ENCODE measurements at regions not wholly inside any gene's neighbourhood (a gene's known extent, or its start where the extent isn't known, plus 50 kb on each side); places are given as distances from the start of the nearest gene placed in this dataset.

DNA sequence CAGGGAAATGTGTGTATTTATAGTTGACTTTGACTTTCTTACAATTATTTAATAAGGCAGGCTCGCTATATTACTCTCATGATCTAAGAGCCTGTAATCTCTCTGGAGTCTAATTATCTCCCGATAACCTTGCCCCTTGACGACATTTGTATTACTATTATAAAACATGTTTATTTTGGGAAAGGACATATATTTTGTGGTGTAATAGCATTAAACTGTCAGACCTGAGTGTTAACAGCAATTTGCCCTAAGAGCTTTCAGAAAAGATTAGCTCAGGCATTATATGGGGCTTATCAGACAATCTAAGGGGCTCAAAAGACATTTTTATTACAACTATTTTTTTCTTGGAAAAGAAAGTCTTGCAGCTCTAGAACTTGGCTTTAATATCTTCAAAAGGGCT, 427.9 kb upstream of the SLIT2 start:
- Histone ChIP-seq H3K36me3 (no peaks in the 10 kb centered on the region), H3K4me1 (no peaks in the 10 kb centered on the region), H3K27ac (no peak overlapping the region), H3K9me3 (no peaks in the 10 kb centered on the region), H3K27me3 (no peaks in the 10 kb centered on the region), H3K4me3 (no peak overlapping the region)
- TF ChIP-seq, protein P1, sequence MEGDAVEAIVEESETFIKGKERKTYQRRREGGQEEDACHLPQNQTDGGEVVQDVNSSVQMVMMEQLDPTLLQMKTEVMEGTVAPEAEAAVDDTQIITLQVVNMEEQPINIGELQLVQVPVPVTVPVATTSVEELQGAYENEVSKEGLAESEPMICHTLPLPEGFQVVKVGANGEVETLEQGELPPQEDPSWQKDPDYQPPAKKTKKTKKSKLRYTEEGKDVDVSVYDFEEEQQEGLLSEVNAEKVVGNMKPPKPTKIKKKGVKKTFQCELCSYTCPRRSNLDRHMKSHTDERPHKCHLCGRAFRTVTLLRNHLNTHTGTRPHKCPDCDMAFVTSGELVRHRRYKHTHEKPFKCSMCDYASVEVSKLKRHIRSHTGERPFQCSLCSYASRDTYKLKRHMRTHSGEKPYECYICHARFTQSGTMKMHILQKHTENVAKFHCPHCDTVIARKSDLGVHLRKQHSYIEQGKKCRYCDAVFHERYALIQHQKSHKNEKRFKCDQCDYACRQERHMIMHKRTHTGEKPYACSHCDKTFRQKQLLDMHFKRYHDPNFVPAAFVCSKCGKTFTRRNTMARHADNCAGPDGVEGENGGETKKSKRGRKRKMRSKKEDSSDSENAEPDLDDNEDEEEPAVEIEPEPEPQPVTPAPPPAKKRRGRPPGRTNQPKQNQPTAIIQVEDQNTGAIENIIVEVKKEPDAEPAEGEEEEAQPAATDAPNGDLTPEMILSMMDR (IDR thresholded peaks at IDR 0.05) = no peak
- DNase-seq (ENCODE audit: low spot score in 2 of 2) = no peak
- intact Hi-C loops (cut with DNase I) = no loop called here

DNA sequence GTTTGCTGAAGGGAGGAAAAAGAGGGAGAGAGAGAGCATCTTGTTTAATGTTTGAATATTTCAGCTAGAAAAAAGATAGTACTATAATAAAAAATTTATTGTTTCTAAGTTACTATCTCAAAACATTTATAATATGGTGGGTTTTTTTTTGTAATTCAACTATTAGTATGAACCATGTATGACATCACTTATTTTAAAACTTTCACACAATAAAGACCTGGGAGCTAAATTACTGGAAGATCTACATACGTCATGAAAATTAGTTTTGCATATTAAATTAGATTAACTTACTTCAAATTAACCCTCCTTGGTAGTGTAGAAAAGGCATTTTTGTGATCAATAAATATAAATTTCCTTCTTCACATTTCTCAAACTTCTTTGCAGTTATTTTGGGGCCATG, 432.0 kb upstream of the SLIT2 start:
- Histone ChIP-seq H3K9me3 (no peaks in the 10 kb centered on the region), H3K4me3 (no peak overlapping the region), H3K4me1 (no peaks in the 10 kb centered on the region), H3K27ac (no peak overlapping the region), H3K27me3 (no peaks in the 10 kb centered on the region), H3K36me3 (no peaks in the 10 kb centered on the region)
- no peak for DNase-seq (ENCODE audit: low spot score in 2 of 2)
- intact Hi-C loops (cut with DNase I) = no loop called here
- TF ChIP-seq, protein P1 (IDR thresholded peaks at IDR 0.05) = no peak

DNA sequence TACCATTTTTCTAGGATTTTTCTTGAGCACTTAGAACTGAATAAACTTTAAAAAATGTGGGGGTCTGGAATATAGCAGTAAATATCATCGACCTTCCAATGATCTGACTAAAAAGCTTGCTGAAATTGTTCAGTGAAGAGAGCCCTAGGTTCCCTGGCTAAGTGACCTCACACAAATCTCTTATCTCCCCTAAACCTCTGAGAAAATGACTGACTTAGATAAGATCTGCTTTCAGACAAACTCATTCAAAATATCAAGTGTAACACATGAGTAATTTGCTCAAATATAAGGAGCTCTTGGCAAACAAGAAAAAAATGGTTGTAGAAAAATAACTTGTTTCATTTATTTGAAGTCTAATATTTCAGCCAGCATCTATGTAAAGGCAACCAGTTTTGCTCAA, 441.7 kb upstream of the SLIT2 start:
- H3K27ac ChIP-seq = no peak overlapping the region
- H3K4me1 ChIP-seq = no peaks in the 10 kb centered on the region
- no peaks in the 10 kb centered on the region for H3K27me3 ChIP-seq
- TF ChIP-seq, protein P1 (IDR thresholded peaks at IDR 0.05) = no peak
- no peaks in the 10 kb centered on the region for H3K9me3 ChIP-seq
- H3K36me3 ChIP-seq = no peaks in the 10 kb centered on the region
- intact Hi-C loops (cut with DNase I) = no loop called here
- no peak for DNase-seq (ENCODE audit: low spot score in 2 of 2)
- no peak overlapping the region for H3K4me3 ChIP-seq

DNA sequence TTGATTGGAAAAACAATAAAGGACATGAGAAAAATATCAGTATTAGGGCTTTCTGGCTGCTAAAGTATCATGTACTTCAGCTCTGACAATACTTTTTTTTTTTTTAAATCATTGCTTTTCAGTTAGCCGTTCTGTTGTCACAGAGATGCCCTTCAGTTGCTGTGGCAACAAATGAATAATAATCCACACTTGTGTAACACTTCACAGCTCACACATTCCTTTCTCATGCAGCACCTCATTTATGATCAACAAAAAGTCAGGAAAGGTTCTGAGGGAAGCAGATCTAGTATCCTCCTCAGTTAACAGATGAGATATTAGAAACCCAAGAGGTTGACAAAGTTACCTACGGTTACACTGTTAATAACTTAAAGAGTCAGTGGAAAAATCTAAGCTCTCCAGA, 444.2 kb upstream of the SLIT2 start:
- H3K4me3 ChIP-seq = no peak overlapping the region
- no peaks in the 10 kb centered on the region for H3K4me1 ChIP-seq
- no peak for DNase-seq (ENCODE audit: low spot score in 2 of 2)
- no peaks in the 10 kb centered on the region for H3K36me3 ChIP-seq
- TF ChIP-seq, protein P1 (IDR thresholded peaks at IDR 0.05) = no peak
- no peaks in the 10 kb centered on the region for H3K27me3 ChIP-seq
- H3K9me3 ChIP-seq = no peaks in the 10 kb centered on the region
- no peak overlapping the region for H3K27ac ChIP-seq
- intact Hi-C loops (cut with DNase I) = no loop called here

- no peak overlapping the region for H3K4me3 ChIP-seq
- H3K27me3 ChIP-seq = no peaks in the 10 kb centered on the region
- no peak overlapping the region for H3K27ac ChIP-seq
- TF ChIP-seq, protein P1 (IDR thresholded peaks at IDR 0.05) = no peak
- intact Hi-C loops (cut with DNase I) = no loop called here
- no peaks in the 10 kb centered on the region for H3K36me3 ChIP-seq
- H3K9me3 ChIP-seq = no peaks in the 10 kb centered on the region
- no peak for DNase-seq (ENCODE audit: low spot score in 2 of 2)
- H3K4me1 ChIP-seq = no peaks in the 10 kb centered on the region
Observed at GRCh38 chr4:19806865-19807264, 444.8 kb upstream of the SLIT2 start.

- Histone ChIP-seq H3K4me1 (no peaks in the 10 kb centered on the region), H3K27me3 (no peaks in the 10 kb centered on the region), H3K36me3 (no peaks in the 10 kb centered on the region), H3K4me3 (no peak overlapping the region), H3K27ac (no peak overlapping the region), H3K9me3 (no peaks in the 10 kb centered on the region)
- no peak for DNase-seq (ENCODE audit: low spot score in 2 of 2)
- TF ChIP-seq, protein P1 (IDR thresholded peaks at IDR 0.05) = no peak
- intact Hi-C loops (cut with DNase I) = no loop called here
Observed at GRCh38 chr4:19803406-19803805, 448.3 kb upstream of the SLIT2 start.

Data from ascending aorta (tissue), 2 donors.